GM18520 (cell line): ENCODE measurements at regions not wholly inside any gene's neighbourhood (a gene's known extent, or its start where the extent isn't known, plus 50 kb on each side); places are given as distances from the start of the nearest gene placed in this dataset.

ENCODE experiments used
- ATAC-seq: cut with Tn5 transposase; IDR thresholded peaks from one replicate; pipeline ENCODE4 v1.9.1; 2021; ENCODE audit not compliant: unreplicated experiment

- no peak for ATAC-seq
Observed at GRCh38 chr4:137082061-137082460, 450.2 kb downstream of the PCDH18 start.

- no peak for ATAC-seq
Observed at GRCh38 chr4:137076908-137077307, 455.4 kb downstream of the PCDH18 start.

GRCh38 chr4:137075586-137075985 lies 456.7 kb downstream of the PCDH18 start:
- no peak for ATAC-seq

DNA sequence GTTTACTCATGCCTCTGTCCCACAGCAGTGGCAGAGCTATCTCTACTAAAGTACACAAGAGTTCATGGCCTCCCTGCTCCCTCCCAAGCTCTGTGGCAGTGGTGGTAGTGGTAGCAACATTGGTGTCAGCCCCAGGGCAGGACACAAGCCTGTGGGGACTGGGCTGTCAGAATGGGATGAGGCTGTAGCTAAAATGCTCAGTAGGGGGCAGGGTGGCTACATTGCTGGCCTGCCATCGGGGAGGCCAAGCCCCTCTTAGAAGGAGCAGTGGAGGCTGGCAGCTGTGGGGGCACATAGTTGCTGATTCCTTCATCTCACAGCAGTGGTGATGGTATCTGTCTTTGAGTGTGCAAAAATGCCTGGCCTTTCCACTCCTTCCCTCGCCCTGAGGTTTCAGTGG lies 461.7 kb downstream of the PCDH18 start:
- ATAC-seq: no peak

DNA sequence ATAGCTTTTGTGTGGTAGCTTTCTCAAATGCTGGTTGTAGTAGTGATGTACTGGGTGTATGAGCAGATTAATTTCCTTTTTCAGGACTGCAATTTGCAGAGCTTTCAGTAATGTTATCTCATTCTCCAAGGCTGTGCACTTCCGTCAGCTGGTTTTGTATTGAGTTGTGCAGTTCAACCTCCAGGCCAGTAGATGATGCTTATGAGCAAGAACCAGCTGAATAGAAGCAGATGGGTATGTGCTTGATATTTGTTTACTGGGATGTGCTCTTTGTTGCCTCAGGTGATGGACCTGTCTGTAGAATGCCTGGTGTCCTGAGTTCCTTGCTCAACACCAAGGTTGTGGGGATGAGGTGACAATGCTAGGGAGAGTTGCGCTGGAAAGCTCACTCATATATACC lies 462.8 kb downstream of the PCDH18 start:
- no peak for ATAC-seq

GRCh38 chr4:137067735-137068134 lies 464.6 kb downstream of the PCDH18 start:
- no peak for ATAC-seq

- ATAC-seq: no peak
Observed at GRCh38 chr4:137065311-137065710, 467.0 kb downstream of the PCDH18 start.

GRCh38 chr4:137063961-137064360 lies 468.3 kb downstream of the PCDH18 start:
- no peak for ATAC-seq

DNA sequence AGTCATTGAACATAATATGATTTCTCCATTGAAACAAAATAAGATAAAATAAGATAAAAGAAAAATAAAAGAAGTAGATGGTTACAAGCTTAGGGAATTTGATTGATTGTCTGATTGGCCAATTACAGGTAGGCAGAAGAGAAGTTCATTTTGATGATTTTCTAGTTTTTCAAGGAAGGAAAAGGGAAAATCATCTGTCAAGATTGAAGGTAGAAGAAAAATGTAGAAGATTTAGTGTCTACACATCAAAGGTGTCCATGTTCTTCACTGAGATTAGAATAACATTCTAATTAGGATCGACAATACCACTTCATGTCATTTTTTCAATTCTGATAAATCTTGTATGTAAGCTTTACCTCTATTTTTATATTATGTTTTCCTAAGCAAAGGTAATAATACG lies 489.1 kb downstream of the PCDH18 start:
- no peak for ATAC-seq

DNA sequence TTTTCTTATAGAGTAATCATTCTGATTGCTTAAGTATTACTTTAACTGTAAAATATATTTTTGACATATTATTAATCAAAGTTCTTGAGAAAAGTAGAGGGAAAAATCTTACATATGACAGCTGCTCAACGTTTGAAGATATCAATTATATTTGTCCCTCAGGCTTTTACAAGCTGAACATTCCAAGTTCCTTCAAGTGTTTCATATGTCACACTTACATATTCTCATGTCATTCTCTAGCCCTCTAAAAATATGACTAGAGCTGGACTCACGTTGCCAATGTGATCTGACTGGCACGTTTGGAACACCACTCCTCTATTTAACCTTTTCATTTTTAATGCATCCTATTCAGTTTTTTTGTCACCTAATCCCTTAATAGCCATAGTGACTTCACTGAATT lies 492.9 kb downstream of the PCDH18 start:
- ATAC-seq: no peak

GRCh38 chr4:137032222-137032621 lies 500.1 kb downstream of the PCDH18 start:
- ATAC-seq: no peak

- no peak for ATAC-seq
Observed at GRCh38 chr4:137029026-137029425, 503.3 kb downstream of the PCDH18 start.

- no peak for ATAC-seq
Observed at GRCh38 chr4:137025484-137026059, 506.7 kb downstream of the PCDH18 start.

DNA sequence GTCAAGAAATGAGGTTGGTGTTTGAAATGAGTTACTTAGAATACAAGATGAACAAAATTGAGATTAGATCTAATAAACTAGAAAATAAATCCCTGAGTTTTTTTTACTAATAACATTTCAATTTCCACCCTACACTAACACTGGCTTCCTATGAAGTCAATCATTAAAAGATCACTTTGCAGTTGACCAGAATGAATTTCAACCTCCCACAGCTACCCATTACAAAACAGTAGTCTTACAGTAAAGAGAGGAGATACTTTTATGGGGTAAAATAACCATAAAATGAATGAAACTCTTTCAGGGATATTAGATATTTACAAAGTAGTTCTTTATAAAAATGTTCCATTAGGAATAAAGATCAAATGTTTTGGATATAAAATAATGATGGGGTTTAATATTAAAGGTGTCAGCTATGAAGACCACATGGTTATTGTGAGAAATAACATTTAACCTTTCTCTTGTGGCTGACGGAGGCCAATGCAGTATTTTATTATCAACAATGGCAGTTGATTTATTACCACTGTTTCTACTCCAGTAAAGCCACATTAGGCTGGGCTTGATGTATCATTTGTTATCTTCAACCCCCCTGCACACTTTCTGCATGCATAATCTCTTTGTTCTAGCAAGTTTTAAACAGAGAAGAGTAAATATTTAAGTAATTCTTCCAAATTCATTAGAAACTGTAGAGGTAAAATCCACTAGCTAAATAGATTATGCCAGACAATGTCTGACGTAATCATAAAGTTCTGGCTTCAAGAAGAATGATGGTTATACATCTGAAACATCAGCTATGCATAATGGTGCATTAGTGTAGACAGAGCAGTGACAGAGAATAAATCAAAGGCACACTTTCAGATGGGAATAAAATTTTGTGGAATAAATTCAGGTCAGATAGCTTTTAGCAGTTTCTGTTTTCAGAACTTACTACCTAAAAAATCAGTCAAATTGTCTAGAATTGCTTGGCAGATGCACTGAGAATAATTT lies 516.6 kb downstream of the PCDH18 start:
- ATAC-seq: no peak

- ATAC-seq: no peak
Observed at GRCh38 chr4:137000432-137000831, 531.9 kb downstream of the PCDH18 start.

- ATAC-seq: no peak
Observed at GRCh38 chr4:136992032-136992431, 540.3 kb downstream of the PCDH18 start.

DNA sequence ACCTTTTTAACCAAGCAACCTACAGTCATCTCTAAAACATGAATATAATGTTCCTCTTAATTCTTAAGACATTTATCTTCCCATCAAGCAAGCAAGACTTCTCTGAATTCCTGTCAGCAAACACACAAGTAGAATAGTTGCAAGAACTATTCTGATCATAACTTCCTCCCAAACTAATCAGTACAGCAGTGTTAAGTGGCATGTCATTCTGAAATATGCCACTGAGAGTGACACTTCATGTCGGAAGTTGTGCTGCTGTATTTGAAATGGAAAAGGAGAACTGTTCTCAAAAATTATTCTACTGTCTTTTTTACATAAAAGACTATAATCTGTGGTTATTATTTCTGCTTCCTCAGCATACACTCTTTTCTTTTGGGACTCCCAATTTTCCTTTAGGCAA lies 546.6 kb downstream of the PCDH18 start:
- no peak for ATAC-seq

DNA sequence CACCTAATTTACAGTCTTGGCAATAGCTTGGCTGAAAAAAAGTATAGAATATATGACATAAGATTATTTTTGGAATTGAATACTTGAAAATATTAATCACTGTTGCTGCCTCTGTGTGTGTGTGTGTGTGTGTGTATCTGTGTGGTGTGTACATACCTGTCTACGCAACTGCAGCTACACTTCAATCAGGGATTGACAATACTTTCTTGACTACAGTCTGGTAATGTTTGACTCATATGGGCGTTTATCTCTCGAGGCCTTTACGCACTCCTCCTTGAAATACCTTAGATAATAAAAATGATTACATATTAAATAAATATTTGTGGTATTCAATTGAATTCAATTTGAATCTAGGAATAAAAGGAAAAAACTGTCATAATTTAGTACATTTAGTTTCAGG lies 565.2 kb downstream of the PCDH18 start:
- ATAC-seq: no peak

DNA sequence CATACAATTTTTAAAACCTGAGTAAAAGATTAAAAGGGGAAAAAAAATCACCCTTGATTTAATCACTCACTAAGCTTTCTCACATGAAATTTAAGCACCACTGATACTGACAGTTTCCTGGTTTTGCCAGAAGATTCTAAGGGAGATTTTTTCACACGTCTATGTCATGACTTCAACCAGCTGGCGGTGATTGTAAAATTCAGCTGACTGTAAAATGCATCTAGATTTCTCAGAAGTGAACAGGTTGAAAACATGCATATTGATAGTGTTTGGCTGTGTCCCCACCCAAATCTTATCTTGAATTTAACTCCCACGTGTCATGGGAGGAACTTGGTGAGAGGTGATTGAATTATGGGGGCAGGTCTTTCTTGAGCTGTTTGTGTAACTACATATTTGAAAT lies 566.8 kb downstream of the PCDH18 start:
- ATAC-seq: no peak

DNA sequence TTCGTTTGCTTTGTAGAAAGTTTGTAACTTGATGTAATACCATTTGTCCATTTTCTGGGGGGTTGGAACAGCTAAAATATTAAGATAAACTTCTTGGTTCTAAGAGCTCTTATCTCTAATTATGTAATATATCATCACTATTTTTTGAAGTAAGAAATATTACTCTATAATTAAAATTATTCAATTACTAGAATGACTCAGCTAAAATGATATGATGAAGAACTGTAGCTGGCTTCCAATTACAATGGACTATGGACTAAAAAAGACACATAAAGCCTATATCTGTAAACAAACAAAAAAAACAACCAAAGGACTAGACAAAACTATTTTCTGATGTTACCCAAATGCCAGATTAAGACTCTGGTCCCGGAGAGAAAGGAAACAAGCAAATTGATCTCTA lies 569.4 kb downstream of the PCDH18 start:
- ATAC-seq: no peak

GRCh38 chr4:136946307-136946907 lies 585.9 kb downstream of the PCDH18 start:
- ATAC-seq: no peak

DNA sequence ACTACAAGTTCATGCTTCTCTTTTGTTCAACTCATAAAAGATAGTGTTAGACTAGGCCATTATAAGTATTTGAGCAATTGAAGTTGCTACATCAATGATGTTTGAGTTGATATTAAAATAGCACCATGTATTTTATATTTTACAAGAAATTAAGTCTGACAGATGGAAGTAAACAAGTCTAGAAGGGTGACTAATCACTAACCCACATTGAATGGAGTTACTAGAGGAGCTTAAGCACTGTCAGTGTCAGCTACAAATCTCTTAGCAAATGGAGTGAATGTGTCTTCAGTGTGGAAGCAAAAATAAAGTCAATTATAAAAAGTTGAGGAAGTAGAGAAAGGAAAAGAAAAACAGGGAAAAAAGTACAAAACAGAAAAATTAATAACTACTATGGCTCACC lies 592.5 kb downstream of the PCDH18 start:
- no peak for ATAC-seq
